GM10248 (cell line): ENCODE measurements at regions not wholly inside any gene's neighbourhood (a gene's known extent, or its start where the extent isn't known, plus 50 kb on each side); places are given as distances from the start of the nearest gene placed in this dataset.

Experiments used
- CTCF ChIA-PET: fragments of 300-600 bp; sonication (Branson Sonifier 250); formaldehyde crosslinking; extraction: SDS; loops from one replicate; lab custom pipeline; 2021; ENCODE audit warnings: antibody characterized with exemption; lab: Yijun Ruan, JAX
- POLR2A ChIA-PET: fragments of 350-650 bp; sonication (Branson Sonifier 250); formaldehyde crosslinking; extraction: SDS; loops from one replicate; lab custom pipeline; 2020; ENCODE audit warnings: antibody characterized with exemption; lab: Yijun Ruan, JAX
- DNase-seq: peaks from one replicate; pipeline ENCODE4 v3.0.0; 2012; ENCODE audit errors: extremely low spot score
- TF ChIP-seq, protein P1 (sequence below): IDR thresholded peaks from 2 replicates; pipeline ENCODE4 v1.5.1; 2012; ENCODE audit warnings: mild to moderate bottlenecking, low read depth; ENCODE audit errors: extremely low read depth, missing control alignments, control extremely low read depth

DNA sequence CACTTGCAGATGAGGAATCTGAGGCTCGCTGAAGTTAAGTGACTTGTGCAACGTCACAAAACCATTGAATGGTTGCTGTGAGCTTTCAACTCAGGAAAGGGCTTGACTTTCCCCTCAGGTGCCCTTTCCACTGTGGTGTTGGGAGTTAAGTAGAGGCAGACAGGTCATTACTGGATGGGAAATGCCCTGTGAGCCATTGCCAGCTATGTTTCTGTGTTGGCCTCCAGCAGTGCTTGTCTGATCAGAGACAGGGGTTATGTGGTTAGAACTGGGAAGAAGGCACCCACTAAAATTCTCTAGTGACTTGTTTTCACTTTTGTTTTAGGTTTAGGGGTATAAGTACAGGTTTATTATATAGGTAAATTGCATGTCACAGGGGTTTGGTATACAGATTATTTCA is 96.6 kb downstream of the FDX1 start:
- ChIA-PET CTCF (no interaction called here), POLR2A (no interaction called here)
- TF ChIP-seq, protein P1, sequence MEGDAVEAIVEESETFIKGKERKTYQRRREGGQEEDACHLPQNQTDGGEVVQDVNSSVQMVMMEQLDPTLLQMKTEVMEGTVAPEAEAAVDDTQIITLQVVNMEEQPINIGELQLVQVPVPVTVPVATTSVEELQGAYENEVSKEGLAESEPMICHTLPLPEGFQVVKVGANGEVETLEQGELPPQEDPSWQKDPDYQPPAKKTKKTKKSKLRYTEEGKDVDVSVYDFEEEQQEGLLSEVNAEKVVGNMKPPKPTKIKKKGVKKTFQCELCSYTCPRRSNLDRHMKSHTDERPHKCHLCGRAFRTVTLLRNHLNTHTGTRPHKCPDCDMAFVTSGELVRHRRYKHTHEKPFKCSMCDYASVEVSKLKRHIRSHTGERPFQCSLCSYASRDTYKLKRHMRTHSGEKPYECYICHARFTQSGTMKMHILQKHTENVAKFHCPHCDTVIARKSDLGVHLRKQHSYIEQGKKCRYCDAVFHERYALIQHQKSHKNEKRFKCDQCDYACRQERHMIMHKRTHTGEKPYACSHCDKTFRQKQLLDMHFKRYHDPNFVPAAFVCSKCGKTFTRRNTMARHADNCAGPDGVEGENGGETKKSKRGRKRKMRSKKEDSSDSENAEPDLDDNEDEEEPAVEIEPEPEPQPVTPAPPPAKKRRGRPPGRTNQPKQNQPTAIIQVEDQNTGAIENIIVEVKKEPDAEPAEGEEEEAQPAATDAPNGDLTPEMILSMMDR, result no peak
- no peak for DNase-seq
